Suppressor macrophage treated with lipopolysaccharide for 1 hour (primary cell): ENCODE measurements at regions not wholly inside any gene's neighbourhood (a gene's known extent, or its start where the extent isn't known, plus 50 kb on each side); places are given as distances from the start of the nearest gene placed in this dataset.

ENCODE experiments used
- DNase-seq, 3 donors: peaks; one replicate each; pipeline ENCODE4 v3.0.0-alpha.2; 2020 to 2022

- peak in 1 of 3 donors; percentile 28 for DNase-seq
These were observed 508.0 kb downstream of the BCL11A start for GRCh38 chr2:60045456-60045855.

- no peak for DNase-seq
These were observed 509.0 kb downstream of the BCL11A start for GRCh38 chr2:60044484-60044883.

- no peak for DNase-seq
These were observed 511.4 kb downstream of the BCL11A start for GRCh38 chr2:60042023-60042422.

DNA sequence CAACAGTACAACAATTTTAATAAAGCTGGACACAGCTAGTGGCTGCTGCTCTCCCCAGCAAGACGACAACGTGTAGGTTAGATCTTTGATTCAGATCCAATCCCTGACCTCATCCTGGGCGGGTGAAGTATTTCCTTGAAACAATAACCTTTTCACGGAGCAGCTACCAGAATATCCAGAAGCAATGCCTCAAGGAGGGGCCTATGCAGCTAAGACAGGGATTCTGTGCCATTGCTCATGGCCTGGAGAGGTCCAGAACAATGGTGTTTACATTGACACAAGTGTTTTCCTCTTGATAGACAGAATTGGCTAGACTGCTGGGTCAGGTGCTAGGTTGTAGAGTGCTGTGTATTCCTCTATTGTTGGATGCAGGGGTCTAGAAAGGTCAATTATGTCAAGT lies 520.1 kb downstream of the BCL11A start:
- DNase-seq: no peak

DNA sequence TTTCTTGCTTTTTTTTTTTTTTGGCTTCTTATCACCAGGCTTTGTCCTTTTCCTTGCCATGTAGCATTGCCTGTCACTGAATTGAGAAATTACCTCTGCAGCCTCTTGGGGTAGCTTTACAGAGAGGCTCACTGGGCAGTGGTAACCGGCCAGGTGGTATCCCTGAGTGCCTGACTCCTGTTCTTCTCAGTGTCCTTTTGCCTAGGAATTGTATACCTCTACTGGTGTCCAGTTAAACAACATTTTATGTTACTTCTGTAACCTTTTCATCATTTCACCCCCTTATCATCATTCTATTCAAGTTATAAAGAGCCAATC lies 523.9 kb downstream of the BCL11A start:
- DNase-seq: no peak

DNA sequence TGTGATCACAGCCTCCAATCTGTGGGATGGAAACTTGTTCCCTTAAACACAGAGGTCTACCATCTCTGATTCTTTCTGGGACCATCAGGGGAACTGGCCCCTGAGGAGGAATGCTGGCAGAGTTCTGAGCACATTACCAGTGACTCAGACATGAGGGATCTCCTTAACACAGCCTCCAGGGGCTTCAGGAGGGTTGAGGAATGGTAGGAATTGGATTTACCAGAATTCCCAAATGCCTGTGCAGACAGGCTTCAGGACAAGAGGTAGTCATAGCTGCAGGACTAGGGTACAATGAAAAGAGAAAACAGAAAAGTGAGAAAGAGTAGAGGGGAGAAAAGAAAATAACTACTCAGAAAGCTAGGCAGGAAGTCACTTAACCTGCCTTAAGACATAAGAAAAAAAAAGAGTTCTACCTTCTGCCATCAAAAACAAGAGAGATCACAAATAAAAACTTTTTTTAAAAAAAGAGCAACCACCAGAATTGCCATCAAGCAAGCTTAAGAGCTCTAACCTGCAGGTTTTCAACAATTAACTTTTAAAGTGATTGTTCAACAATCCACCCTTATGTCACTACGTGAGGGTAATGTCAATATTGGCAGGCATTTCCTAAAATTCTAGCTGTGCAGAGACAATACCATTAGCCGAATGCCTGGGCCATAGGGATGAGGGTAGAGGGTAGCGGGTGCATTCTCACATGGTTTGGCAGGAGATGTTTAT lies 524.4 kb downstream of the BCL11A start:
- no peak for DNase-seq

- no peak for DNase-seq
These were observed 528.0 kb downstream of the BCL11A start for GRCh38 chr2:60025496-60025895.

DNA sequence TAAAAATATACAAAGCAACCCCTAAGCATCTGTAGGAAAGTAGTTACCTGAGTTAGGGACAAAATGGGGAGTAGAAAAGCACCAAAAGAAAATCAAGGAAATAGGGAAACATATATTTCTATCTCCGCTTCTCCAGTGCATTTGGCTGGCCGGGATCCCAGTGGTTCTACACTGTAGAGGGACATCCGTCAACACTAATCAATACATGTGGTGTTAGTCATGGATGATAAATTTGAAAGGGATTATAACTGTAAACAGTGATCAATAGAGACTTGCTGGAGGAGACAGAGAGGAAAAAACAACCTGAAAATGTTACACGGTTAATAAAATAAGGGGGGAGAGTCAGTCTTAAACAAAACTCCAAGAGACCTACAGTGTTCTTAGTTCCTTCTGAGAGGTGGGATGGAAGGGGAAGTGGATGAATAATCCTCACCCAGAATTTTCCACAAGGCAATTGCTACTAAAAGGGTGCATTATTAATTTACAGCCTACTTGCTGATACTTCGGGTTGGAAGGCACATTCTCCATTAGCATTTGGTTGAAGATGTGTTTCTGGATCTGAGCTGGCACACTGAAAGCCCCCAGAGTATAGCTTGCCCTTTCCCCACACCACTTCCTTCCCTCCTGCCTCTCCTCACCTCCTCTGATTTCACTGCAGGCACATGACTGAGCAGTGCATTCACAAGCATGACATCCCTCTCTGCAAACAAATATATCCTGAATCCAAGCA lies 530.0 kb downstream of the BCL11A start:
- DNase-seq: no peak

DNA sequence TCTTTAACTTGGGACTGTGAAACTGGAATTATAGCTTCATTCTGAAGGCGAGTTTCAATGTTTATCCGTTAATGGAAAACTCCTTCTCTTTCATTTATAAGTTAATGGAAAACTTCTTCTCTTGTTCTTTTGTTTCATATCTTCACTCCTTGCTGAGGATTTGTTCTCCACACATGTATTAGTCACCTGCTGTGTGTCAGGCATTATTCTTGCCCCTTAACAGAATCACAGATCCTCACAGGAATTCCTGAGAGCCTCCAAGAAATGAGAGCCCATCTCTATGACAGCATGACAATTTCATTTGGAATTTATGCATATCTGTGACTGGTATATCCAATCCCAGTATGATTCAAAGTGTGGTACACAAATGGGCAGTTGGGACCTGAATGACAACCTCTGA lies 545.8 kb downstream of the BCL11A start:
- no peak for DNase-seq

- no peak for DNase-seq
These were observed 550.4 kb downstream of the BCL11A start for GRCh38 chr2:60003076-60003475.

GRCh38 chr2:60002183-60002867 lies 551.1 kb downstream of the BCL11A start:
- no peak for DNase-seq

DNA sequence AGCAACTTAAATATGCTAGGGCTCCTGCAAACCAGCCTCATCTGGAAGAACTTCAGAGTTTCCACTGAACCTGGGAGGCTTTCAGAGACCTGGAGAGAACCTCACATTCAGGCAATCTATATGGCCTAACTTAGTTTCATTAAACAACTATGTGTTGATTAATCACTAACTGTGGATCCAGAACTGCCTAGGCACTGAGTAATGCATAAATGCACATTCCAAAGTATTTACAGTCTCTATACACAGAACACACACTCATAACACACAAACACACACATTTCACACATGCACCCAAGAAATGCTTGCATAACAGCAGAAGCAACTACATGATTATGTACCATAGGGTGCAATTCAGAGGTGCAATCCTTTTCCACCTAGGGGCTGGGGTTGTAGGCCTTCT lies 552.8 kb downstream of the BCL11A start:
- no peak for DNase-seq

DNA sequence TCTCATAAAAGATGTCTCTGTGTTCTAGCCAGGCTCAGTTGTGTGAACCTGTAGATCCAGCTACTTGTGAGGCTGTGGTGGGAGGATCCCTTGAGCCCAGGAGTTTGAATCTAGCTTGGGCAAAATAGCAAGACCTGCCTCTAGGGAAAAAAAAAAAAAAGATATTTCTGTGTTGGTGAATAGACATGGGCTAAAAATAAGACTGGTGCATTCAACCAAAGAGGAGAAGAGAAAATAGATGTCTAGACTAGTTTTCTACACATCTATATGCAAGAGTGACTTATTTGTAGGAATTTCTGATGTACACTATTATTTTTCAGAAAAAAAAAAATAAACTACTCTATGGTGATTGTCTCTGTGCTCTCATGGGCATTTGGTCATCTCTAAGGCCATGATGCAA lies 555.1 kb downstream of the BCL11A start:
- DNase-seq: no peak

GRCh38 chr2:59997371-59997770 lies 556.1 kb downstream of the BCL11A start:
- DNase-seq: no peak

- DNase-seq: no peak
These were observed 556.6 kb downstream of the BCL11A start for GRCh38 chr2:59996855-59997254.

GRCh38 chr2:59993726-59994125 lies 559.7 kb downstream of the BCL11A start:
- no peak for DNase-seq

DNA sequence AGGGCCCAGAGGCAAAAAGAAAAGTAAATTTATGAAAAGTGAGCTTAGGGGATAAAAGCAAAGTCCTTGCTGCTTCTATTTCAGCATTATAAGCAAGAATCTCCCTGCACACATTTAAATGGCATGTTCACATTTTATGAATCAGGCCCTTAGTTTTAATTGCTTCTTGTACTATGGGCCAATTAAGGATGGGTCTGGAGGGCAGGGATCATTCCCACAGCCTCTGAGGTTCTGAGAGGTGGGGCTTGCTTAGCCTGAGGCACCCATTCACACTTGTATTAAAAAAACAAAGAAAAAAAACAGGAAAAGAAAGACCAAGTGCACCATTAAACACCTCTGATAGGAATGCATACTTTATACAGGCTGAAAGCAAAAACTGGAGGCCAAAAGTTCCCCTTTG lies 565.1 kb downstream of the BCL11A start:
- DNase-seq: no peak

DNA sequence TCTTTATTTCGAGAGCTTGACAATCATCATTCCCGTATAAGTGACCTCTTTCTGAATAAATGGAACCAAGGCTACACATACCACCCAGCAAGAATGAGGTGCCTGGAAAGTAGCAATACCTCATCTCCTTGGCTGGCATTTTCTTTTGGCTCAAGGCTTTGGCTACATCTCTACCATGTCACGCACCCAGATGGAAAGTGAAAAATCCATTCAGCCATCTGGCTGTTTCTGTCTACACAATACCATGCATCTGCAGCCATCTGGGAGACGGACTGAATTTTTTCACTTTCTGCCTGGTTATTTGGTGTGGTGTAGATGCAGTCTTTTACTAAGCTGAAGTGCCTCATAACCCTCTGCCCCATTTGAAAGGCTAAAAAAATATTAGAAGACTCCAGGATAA lies 566.9 kb downstream of the BCL11A start:
- DNase-seq: no peak

DNA sequence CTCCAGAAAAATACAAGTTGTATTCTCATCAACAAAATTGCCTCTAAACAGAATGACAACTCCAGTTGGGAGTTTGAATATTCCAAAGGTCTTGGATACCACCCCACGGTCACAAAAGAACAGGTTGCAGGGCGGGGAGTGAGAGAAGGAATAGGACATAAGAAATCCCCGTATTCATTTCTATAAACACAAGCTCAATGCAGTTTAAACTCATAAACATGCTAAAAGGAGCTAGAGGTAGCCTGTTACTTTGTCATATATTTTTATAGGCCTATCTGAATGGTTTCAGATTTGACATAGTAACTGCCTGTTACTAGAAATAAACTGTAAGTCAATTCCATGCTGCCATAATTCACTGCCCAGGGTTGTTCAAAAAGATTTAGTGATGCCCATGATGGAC lies 567.5 kb downstream of the BCL11A start:
- DNase-seq: no peak

DNA sequence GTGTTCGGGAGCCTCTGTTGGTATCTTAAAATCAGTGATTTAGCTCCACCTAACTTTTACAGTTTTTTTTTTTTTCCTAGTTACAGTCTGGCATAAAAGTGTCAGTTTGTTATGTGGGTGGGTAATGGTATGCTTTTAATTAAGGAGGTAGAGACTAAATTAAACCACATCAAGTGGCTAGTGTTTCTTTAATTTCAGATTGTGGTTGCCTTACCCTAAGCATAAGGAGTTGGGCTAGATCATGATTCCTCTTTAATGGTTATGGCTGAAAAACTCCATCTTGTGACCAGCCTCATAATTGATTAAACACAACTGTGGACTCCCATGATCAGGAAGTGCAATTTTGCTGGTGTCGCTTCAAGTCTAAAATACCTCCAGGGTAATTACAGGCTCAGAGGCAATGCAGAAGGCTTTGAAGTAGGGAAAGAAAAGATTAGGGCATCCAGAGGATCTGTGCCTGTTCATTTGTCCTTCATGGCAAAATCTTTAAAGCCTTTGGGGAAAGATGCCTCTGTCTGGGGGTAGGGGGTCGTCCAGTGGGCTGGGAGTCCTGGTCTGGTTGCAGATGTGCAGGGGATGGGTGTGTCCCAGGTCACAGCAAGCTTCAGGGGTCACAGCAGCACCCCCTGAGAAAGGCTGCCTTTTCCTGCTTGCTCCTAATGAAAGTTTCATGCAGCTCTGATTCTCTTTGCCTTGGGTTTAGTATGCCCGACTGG lies 579.2 kb downstream of the BCL11A start:
- DNase-seq: no peak

DNA sequence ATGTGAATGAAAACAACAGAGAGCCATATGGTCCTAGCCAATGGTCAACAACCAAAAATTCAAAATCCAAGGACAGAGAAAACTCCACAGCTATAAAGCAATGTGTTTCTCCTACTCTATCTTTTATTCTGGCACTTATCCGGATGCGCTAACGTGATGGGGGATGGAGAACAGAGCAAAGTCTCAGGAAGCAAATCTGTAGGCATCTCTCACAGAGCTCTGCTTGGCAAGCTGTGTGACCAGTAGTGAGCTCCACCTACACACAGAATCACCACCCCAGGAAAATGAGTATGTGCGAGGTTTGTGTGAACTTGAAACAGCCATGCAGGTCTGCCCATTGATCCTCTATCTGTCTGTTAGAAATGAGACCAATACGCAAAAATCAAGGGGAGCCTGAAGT lies 584.3 kb downstream of the BCL11A start:
- DNase-seq: no peak

DNA sequence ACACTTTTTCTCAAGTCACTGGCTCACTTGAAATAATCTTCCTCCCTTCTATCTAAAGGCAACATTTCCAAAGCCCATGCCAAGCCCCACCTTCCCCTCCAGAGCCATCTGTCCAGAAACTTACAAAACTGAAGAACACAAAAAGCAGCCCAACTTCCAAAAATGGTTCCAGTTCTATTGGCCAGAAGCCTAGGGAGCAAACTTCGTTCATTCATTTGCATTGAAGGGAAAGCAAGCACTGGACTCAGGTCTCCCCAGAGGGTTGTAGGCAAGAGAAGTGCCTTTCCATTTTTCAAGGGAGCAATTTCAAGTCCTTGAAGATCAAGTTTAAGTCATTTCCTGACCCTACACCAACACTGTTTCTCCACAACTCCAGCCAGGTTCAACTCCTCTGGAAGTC lies 585.0 kb downstream of the BCL11A start:
- no peak for DNase-seq

DNA sequence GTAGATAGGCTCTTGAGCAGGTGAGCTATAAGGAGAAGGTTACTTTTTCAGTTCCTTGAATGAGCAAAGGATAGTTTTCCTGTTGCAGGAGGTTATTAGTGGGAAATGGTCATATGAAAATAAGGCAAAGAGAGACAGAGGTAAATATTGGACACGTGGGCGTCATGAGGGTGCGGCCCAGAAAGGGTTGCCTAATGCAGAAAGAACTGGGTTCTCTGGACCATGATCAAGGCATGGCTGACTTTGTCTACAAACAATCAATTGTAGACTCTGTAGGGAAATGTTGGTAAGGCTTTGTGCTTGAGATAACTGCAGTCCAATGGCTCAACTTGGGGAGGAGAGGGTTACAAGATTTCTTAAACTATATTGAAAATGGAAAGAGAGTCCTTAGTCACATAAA lies 585.8 kb downstream of the BCL11A start:
- no peak for DNase-seq

DNA sequence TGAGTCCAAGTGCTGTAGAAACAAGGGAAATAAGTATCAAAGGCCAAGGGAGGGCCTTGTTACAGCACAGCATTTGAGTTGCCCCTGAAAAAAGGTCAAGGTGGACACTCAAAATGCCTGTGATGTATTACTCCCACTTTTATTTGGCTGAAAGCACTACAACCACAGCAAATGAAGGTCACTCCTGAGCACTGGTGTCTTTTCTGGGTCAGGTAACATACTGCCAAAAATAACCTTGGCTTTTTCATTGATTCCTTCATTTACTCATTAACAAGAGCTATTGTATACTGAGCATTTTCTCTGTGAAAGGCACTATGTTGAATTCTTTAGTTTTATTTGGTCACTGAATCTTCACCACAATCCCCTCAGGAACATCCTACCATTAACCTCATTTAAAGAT lies 590.3 kb downstream of the BCL11A start:
- no peak for DNase-seq
